ENCODE measurements at regions not wholly inside any gene's neighbourhood (a gene's known extent, or its start where the extent isn't known, plus 50 kb on each side); places are given as distances from the start of the nearest gene placed in this dataset.
"Not testable (repeated sequence)": the region's sequence is repeated elsewhere in the genome, so short reads cannot be mapped to it uniquely, and the experiment has no call there.

GRCh38 chr4:189236321-189236720, 704.4 kb upstream of the FRG1 start:
- DNase-seq: not testable (repeated sequence)

GRCh38 chr4:189237340-189237739, 703.3 kb upstream of the FRG1 start:
- DNase-seq: no peak

DNA sequence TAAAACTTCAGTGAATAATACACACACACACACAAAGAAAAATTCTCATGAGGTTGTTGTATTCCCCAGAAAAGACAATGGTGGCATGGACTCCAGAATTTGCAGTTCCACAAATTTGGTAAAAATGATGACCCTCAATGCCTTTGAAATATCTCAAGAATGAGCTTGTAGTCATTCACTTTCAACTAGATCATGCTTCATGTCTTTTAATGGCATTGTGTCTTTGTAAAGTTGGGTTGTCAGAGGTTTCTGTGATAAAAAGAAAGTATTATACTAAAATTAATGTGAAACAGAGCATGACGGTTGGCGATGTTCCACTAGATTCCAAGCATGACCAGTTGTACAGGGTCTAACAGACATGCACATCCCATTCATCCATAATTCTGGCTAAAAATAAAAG, 685.0 kb upstream of the FRG1 start:
- no peak for DNase-seq

GRCh38 chr4:189261475-189261874, 679.2 kb upstream of the FRG1 start:
- DNase-seq: no peak

GRCh38 chr4:189265515-189265914, 675.2 kb upstream of the FRG1 start:
- no peak for DNase-seq

DNA sequence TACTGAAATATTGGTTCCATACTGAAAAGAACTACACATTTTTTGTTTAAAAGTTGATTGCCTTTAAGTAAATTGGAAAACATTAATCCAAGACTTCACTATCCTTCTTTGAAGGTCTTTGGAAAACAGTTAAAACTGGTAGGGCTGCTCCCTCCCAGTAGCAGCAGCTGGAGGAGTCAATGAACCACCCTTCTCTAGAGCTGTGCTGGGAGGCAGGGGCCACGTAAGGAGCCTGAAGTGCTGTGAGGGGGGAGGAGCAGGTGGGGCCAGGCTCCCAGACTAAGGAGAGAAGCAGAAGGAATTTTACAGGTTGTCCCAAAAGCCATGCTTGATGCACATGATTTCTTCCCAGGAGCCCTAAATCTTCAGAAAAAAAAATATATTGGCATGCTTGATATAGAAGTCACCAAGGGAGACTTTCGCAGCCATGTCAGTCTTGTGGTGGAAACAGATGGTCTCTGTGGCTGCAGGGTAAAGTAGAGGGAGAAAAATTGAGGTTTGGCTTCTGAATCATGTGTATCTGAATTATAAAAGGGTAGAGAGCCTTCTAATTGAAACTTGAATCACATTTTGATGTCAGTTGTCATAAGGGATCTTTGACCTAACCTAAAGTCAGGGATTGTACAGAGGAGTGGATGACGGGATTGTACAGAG, 673.2 kb upstream of the FRG1 start:
- no peak for DNase-seq

DNA sequence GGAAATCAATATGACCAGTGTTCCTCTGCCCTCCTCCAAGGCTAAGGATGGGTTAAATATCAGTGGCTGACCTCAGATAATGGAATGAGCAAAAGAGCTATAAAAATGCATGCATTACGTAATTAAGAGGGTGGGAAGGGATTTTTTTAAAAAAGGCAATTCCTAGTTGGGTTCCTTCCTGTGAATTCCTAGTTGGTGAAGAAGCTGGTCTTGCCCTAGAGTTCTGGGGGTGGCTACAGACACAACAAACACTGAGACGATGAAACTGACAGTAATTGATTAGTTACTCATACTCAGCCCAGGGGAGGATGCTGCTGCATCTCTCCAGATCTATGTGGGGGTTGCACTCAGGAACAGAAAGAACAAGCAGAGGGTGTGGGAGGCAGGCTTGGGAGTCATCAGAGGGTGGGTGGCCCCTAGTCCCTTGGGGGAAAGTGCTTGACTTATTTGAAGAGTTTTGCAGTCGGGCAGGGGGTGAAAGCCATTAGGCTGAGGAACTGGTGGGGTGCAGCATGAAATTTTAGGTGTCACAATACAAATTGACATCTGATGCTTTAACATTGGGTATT, 662.0 kb upstream of the FRG1 start:
- DNase-seq: peak in 1 of 51 donors; percentile 1

DNA sequence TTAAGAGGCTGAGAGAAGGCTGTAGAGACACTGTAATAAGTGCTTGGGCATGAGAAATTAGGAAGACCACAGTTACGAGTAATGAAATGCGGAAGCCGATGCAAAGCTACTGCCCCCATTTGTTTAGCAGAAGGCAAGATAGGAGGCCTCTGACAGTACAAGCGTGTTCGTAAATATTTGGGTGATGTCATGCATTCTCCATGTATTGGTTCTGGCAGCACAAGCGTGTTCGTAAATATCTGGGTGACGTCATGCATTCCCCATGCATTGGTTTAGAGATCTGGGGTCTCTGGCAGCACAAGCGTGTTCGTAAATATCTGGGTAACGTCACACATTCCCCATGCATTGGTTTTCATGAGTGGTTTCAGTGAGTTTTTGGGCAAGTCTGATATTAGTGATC, 661.5 kb upstream of the FRG1 start:
- no peak for DNase-seq

DNA sequence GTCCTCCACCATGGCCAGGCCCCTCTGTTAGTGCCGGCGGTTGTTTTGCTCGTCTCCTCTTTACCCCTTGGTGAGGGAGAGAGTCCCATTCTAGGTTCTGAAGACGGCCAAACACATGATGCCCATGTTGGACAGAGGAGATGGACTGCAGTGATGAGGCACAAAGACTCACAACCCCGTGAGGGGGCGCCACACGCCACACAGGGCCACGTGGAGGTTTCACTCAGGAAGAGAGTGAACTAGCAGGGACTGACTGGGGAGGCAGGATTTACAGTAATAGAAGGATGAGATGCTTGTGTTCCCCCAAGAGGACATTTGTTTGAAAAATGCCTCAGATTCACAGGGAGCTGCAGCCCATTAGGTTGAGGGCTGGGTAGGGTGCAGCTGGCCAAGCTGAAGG, 655.3 kb upstream of the FRG1 start:
- DNase-seq: no peak

DNA sequence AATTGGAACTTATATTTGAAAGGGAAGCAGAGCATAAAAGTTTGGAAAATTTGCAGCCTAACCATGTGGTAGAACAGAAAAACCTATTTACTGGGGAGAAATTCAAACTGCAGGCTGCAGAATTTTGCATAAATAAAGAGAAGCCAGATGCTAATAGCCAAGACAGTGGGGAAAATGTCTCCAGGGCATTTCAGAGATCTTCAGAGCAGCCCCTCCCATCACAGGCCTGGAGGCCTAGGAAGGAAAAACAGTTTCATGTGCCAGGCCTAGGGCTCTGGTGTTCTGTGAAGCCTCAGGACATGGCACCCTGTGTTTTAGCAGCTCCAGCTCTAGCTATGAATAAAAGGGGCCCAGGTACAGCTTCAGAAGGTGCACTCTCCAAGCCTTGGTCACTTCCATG, 648.7 kb upstream of the FRG1 start:
- DNase-seq: no peak

DNA sequence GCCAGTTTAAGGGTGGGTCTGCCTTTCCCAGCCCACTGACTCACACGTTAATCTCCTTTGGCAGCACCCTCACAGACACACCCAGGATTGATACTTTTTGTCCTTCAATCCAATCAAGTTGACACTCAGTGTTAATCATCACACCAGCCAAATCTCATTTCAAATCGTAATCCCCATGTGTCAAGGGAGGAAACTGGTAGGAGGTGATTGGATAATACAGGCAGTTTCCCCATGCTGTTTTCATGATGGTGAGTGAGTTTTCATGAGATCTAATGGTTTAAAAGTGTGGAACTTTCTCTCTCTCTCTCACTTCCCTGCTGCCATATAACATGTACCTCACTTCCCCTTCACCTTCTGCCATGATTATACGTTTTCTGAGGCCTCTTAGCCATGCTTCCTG, 647.2 kb upstream of the FRG1 start:
- no peak for DNase-seq

- no peak for DNase-seq
Measured at GRCh38 chr4:189294574-189294973, 646.1 kb upstream of the FRG1 start.

GRCh38 chr4:189299706-189300105, 641.0 kb upstream of the FRG1 start:
- no peak for DNase-seq

GRCh38 chr4:189301692-189302091, 639.0 kb upstream of the FRG1 start:
- no peak for DNase-seq

DNA sequence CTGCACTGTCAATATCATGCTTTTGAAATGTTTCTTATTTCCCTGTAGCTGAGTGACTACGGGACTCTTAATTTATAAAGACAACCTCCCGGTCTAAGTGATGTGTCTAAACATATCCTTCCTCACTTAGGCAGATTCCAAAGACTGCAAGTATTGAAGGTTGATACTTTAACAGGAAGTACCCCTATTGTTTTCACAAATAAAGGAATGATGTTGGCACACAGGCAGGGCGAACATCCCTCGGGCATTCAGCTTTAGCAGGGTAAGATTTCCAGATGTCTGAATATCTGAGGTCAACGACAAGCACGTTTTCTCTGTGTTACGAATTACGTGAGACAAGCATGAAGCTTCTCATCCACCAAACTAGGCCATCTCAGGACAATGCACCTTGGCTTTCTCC, 638.0 kb upstream of the FRG1 start:
- DNase-seq: no peak

- DNase-seq: no peak
Measured at GRCh38 chr4:189304167-189304566, 636.5 kb upstream of the FRG1 start.

- DNase-seq: no peak
Measured at GRCh38 chr4:189304809-189305208, 635.9 kb upstream of the FRG1 start.

DNA sequence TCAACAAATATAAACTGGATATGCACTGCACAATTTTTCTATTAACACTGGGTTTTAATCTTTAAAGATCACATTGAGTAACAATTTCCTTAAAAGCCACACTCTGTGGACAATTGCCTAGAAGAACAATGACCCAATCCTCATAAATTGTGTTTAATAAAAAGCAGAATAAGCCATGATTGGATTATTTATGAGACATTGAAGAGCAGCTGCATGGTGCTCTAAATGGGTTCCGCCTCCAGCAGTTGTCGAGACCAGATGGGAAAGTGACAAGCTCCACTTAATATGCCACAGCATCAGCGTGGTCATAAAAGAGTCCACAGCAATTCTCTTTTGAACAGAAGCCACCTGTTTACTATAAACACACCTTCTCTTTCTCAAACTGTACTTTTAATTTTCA, 635.2 kb upstream of the FRG1 start:
- DNase-seq: no peak

DNA sequence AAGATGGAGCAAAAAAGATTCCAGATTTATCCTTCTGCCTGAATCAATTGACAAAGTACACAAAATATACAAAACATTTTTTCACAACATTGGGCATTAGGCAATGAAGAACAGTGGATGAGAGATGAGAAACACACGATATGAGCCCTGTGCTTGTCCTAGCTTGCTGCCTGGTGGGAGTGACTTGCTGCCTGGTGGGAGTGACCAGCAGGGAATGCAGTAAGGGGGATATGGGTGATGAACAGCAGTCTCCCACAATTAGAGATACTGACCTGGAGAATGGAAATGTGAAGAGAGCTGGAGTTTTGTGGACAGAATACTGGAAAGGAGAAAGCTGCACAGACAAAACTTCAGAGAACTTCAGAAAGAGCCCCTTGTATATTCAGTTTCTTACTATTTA, 629.4 kb upstream of the FRG1 start:
- no peak for DNase-seq

- DNase-seq: no peak
Measured at GRCh38 chr4:189313064-189313463, 627.6 kb upstream of the FRG1 start.

DNA sequence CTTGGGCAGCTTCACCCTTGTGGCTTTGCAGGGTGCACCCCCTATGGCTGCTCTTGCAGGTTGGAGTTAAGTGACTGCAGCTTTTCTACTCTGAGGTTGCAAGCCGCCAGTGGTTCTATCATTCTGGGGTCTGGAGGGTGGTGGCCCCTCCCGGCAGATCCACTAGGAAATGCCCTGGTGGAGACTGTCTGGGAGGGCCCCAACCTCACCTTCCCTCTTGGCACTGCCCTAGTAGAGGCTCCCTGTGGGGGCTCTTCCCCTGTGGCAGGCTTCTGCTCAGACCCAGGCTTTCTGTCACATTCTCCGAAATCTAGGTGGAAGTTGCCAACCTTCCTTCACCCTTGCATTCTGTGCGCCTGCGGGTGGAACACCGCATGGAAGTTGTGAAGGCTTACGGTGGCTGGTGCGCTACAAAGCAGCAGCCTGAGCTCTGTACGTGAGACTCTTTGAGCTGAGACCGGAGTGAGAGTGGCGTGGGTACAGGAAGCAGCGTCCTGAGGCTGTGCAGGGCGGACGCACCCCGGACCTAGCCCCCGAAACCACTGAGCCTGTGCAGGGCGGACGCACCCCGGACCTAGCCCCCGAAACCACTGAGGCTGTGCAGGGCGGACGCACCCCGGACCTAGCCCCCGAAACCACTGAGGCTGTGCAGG, 626.7 kb upstream of the FRG1 start:
- DNase-seq: no peak

GRCh38 chr4:189322426-189322825, 618.2 kb upstream of the FRG1 start:
- DNase-seq: no peak

- no peak for DNase-seq
Measured at GRCh38 chr4:189341881-189342280, 598.8 kb upstream of the FRG1 start.

Data from hypothalamus (tissue), 51 donors.